GM18502 (cell line): ENCODE measurements at regions not wholly inside any gene's neighbourhood (a gene's known extent, or its start where the extent isn't known, plus 50 kb on each side); places are given as distances from the start of the nearest gene placed in this dataset.

ENCODE experiments used
- ATAC-seq: cut with Tn5 transposase; IDR thresholded peaks from one replicate; pipeline ENCODE4 v1.9.1; 2021; ENCODE audit warnings: mild to moderate bottlenecking; ENCODE audit not compliant: unreplicated experiment, poor library complexity

DNA sequence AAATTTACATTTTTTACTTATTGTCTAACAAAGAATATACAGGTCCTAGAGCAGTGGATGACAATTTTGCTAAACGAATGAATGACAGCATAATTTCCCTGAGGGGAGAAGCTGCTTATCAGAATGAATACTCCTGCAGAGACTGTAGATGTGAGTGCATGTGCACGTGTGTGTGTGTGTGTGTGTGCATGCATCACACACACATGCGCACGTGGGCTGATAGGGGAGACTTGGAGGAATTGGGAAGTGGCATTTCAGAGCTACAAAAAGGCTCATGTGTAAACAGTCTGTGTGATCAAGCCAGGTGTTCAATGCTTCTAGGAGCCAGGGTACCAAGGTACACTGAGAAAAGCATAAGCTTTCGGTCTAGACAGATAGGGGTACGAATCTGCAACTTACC is 93.5 kb upstream of the SASH1 start:
- ATAC-seq: no peak

DNA sequence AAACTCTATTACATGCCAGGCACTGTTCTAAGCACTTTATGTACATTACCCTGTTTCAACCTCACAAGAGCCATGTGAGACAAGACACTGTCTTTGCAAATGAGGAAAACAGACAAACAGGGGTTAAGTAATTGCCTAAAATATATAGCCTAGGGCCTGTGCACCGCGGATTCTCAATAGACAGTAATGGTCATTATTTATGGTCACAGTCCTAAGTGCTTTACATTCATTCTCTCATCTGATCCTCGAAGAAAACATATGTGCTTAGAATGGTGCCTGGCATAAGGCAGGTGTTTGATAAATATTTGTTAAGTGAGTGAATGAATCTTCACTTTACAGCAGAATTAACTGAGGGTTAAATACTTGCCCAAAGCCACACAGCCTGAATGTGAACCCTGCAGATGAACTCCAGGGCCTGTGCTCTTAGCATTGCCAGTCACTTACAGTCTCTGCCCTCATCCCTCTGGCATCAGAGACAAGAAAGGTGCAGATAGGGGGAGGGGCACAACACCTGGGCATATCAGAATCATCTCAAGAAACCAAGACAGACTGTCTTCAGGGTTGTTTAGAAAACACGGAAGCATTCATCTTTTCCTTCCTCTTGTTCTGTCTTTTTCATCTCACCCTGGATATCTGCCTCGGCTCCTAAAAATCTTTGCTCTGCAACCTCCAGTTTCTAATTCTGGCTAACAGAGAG is 92.8 kb upstream of the SASH1 start:
- ATAC-seq: no peak

DNA sequence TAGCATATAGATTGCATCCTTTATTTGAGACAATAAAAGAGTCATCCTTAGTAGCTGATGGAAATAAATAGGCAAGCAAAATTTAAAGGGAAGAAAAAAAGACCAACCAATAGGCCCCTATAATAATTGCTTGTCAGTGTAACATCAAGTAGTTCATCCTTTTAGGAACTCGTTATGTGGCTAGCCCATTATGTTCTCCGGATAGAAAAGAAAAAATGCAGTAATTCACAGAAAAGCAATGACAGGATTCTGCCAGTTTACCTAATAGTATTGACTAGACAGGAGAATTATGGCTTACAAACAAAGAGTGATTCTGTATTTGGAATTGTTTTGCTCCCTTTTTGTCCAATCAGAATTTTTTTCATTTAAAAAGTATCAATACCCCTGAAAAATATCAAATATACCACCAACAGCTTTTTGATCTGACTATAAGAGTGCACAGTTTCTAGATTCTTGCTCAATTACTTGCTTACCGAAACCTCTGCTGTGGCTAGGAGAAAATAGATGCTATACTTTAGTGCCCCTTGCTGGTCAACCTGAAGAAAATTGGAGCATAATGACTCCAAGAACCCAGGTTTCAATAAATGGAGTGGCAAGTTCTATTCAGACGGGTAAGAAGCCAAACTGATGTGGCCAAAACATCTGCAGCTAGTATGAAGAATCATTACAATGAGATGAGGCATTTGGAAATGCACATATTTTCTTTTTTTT is 91.5 kb upstream of the SASH1 start:
- ATAC-seq: no peak

DNA sequence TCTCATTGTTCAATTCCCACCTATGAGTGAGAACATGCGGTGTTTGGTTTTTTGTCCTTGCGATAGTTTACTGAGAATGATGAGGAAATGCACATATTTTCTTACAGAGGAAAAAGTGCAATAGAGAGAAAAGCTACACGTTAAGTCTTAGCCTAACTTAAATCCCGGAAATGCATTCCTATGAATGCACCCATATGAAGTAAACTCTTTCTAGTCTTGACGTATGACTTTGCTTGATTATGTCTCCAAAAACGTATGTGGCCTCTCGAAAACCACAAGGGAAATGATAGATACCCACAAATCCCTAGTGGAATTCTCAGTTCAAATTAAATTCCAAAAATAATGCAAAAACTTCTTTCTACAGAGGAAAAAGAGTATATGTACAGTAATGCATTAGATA is 90.7 kb upstream of the SASH1 start:
- ATAC-seq: no peak

DNA sequence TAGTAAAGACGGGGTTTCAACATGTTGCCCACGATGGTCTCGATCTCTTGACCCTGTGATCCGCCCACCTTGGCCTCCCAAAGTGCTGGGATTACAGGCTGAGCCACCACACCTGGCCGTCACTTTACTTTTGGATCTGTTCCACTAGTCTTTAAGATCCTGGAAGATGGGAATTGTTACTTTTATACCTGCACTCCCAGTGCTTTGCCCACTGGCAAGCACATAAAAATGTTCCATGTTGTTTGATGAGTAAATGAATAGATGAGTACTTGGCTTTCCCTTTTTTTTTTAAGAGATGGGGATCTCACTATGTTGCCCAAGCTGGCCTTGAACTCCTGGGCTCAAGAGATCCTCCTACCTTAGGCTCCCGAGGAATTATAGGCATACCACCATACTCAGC is 84.8 kb upstream of the SASH1 start:
- no peak for ATAC-seq

DNA sequence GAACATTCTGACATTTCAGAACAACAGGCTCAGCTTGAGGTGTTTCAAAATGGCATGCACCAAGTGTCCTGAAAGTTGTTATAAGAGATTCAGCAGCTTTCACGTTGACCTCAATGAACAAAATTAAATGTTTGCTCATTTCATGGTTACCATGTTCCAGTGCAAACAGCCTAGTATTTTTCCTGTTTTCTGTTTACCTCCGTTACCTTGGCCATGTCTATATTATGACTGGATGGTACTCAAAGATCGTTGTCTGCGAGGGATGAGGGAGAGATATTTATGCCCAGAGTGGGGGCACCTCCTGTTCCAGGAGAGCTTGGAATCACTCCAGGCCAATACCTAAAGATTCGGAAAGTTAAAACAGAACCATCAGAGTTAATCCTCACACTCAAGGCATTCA is 83.8 kb upstream of the SASH1 start:
- no peak for ATAC-seq

DNA sequence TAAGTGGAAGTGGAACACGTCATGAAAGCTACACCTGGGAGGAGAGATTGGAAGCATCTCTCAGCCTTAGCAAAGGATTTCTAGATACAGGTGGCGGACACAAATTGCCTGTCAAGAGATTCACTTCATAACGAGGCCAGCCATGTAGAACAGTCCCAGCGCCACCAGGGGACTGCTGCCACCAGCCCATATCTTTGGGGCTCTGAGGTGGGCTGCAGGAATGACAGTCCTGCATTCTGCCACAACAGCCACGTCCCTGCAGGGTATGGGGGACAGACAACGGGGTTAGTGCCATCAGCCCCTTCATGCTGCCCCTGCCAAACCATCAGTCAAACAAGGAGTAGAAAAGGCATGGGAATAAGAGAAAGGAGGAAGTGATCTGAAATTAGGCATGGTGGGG is 81.2 kb upstream of the SASH1 start:
- no peak for ATAC-seq

DNA sequence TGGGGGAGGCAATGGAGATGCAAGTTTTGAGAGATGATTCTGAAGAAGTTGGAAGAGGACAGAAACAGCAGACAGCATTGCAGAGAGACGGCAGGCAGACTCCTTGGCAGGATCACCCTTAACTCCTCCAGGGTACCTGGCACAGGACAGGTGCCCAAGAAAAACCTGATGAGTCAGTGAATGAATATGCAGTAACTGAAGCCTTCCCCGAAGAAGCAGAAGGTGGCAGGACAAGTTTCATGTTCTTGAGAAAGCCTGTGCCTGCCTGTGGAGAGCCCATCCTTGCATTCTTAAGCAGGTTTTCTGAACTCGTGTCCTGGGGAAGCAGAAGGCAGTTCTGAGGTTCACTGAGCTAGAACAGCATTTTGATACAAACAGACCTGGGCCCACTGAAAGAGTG is 79.6 kb upstream of the SASH1 start:
- no peak for ATAC-seq

DNA sequence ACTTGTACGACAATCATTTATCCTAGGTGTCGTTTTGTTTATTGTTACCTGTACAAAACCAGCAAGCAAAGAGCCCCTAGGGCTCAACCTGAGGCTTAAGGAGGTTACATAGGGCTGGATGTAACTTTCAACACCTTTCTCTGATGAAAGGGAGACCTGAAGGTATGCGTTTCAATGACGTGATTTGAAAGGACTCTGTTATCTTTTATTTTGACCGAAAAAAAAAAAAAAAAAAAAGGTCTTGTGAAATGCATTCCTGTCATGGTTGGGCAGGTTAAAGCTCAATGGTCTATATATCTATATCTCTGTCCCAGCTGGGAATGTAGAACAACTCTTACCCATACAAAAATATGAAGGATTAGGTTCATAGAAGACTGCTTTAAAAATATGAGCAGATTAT is 78.7 kb upstream of the SASH1 start:
- ATAC-seq: no peak

DNA sequence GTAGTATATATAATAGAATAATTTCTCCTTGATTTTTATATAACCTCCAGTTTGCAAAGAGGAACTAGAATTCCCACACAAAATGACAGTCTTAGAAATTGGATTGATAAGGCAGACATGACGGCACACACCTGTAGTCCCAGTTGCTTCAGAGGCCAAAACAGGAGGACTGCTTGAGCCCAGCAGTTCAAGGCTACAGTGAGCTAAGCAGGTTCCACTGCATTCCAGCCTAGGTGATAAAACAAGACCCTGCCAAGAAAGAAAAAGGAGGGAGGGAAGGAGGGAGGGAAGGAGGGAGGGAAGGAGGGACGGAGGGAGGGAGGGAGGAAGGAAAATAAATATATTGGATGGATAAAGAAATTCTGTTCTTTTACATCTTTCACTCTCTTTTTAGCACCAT is 77.6 kb upstream of the SASH1 start:
- ATAC-seq: no peak

DNA sequence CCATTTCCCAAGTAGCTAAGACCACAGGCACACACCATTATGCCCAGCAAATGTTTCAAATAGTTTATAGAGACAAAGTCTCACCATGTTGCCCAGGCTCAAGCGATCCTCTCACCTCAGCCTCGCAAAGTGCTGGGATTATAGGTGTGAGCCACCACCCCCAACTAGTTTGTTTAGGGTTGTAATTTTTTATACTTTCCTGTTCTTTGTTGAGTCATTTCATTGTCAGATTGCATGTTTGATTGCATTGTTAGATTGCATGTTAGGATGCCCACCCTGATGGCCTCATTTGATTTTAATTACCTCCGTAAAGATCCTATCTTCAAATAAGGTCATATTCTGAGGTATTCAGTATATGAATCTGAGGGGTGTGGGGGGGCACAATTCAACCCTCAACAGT is 73.3 kb upstream of the SASH1 start:
- no peak for ATAC-seq

DNA sequence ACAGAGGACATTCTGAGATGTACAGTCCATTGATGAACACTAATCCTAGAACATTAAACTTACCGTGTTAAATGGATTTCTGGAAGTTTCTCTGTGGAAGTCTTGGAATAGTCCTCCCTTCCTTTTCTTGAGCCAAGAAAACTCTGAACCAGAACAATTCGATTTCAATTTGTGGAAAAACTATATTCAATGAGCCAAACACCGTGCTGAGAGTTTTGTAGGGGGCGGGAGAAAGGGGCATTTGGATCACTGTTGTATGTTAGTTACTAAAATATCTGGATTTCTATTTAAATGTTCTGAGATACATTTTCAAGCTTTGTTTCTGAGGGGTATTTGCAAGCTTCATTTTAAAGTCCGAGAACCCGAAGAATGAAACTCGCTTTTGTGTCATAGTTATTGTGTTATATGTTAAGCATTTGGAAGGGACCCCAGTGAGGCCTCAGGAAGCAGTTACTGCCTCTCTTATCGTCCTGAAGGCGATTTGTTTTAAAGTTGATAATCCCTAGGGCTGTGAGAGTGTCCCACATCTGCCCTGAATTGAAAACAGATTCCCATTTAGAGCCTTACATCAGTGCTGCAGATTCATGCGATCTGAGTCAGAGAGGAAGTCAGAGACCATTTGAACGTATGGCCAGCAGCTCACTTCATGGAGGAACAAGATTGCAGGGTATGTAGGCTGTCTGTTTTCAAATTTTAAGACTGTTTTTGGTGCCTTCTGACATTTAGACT is 70.8 kb upstream of the SASH1 start:
- no peak for ATAC-seq

DNA sequence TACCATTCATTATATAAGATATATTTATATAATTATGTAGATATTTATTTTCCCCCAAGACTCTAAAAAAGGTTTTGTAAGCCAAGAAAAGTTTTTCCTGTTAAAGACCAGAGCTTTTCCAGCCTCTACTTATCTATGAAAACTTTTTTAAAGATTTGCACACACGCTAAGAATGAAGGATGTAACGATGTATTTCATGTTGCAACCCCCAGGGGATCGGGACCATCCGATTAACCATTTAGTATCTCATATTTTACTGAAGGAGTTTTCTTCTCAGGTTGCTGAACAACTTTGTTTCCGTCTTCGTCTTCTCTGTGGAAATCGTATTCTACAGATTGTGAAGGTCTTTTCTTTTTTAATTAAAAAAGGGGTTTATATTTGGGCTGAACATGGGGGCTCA is 70.0 kb upstream of the SASH1 start:
- ATAC-seq: no peak

DNA sequence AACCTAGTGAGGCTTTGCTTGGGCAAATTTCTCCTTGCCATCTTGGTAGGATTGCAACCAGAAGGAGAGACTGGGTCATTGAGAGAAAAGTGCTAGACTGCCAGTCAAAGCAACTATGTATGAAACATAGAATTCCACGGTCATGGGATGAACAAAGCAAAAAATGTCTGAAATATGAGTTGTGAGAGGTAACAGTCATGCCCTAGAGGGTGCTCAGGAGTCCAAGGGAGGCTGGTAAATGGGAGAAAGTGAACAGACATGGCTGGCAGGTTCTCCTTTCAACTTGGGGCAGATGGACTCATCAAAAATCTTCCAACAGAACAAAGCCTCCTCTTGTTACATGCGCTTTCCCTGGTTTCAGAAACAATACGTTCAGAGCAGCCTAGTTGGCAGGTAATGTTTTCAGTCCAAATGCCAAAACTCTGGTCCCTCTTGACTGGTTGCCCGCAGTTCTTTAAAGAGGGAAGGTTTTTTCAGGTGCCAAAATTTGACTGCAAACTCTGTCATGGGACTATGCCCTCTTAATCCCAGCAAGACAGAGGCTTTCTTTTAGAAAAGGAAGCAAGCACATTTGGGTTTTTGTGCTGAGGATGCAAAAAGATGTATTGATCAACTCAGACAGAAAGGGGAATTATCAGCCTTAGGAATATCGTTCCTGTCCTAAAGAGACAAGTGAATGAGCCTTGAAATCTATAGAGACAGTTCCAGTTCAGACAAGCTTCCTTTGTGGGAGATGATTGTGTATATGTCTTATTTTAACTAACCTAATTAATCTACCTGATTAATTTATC is 68.5 kb upstream of the SASH1 start:
- ATAC-seq: no peak

DNA sequence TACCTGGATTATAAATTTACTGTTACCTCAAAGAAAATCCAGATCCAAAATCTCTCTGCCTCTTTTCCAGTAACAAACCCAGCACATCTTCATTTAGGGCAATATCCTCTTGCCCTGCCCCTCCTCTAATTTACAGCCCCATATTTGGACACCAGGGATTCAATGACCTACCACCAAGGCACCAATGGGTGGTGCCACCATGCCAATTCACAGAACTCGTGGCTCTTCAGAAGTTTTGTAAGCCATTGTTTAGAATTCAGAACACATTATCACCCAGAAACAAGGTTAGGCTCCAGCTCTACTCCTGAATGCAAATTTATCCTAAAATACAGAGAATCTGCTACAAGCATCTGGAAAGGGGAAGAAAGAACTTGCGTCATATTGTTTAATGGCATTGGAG is 67.8 kb upstream of the SASH1 start:
- no peak for ATAC-seq

DNA sequence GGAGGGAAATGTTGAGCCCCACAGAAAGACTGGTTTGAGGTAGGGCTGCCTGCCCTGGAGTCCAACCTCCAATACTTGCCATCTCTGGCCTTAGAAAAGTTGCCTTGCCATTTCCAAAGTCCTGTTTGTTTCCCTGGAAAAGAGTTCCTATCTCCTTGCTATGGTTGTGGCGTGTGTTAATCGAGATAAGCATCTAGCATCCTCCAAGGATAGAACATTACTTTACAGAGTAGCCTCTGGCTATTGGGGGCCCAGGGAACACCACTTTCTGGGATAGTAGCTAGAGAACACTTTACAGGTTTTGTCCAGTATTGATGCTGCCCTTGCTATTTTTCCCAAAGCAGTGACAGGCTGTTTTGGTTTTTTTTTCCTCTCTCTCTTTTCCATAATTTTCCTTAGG is 57.4 kb upstream of the SASH1 start:
- ATAC-seq: no peak

DNA sequence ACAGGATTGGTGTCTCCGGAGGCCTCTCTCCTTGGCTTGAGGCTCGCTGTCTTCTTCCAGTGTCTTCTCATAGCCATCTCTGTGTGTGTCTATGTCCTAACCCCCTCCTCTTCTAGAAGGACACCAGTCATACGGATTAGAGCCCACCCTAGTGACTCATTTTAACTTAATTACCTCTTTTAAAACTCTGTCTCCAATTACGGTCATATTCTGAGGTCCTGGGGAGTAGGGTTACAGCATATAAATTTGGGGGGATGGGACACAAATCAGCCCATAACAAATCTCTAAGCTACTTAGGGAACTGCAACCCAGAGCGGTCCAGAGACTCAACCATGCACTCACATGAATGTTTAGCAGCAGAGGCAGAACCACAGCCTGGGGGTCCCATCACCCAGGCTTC is 56.1 kb upstream of the SASH1 start:
- no peak for ATAC-seq

DNA sequence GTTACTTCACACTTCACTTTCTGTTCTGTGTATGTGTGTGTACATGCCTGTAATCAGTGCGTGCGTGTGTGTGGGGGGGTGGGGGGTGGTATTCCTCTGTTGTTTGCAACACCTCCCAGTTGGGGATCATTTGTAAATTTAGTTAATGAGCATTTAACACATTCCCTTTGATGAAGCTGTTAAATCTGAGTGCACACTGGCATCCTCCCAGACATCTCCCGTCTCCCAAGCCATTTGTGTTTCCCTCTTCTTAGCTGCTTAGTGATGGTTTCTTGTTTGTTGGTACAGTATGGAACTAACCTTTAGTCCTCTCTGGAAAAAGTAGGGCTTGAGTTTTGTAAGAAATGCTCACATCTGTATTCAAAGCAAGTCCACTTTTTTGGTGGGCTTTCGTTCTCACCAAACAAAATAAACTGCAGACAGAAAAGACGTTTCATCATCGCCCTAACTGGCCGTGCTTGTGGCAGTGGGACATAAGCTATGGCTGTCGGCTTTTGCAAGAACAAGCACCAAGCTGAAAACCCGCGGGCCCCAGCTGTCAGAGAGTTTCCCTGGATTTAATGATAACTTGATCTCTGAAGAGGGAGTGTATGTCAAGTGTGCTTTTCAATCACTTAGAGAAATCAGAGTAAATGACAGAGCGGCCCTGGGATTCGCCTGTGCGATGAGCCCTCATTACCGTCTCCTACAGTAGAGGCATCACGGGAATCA is 54.9 kb upstream of the SASH1 start:
- no peak for ATAC-seq

DNA sequence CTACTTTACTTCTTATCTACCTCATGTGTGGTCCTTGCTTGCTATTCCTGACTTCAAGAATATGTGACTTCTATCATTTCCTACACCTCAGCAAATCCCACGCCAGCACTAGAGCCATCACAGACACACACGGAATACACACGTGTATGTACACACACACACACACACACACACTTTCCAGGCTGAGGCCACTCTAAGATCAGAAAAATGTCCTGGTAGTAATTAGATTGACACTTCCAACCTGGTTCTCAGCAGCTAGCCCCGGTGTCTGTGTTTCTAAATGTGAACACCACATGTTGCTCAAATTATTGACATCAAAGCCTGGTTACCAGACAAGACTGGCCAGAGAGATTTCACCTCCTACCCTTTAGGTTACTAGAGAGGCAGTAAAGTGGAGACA is 54.1 kb upstream of the SASH1 start:
- no peak for ATAC-seq

DNA sequence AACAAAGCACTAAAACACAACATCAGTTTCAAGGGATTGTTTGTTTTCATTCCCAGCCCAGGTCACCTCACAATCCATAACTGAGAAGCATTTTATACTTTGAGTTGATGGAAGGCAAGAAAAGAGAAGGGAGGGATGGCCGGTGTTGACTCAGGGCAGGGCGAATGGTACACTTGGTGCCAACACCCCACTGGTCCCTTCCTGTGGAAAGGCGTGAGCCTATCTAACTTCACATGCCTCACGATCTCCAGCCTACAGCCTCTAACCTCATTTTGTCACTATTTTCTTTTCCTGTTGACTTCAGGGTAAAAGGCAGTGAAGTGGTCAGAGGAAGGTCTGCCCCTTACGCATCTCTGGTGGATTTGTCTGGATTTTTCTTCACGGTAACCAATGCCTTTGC is 53.5 kb upstream of the SASH1 start:
- no peak for ATAC-seq
